HL-60 (cell line): ENCODE measurements at regions not wholly inside any gene's neighbourhood (a gene's known extent, or its start where the extent isn't known, plus 50 kb on each side); places are given as distances from the start of the nearest gene placed in this dataset.

ENCODE experiments used
- DNase-seq, 2 experiments: peaks; one replicate each; pipeline ENCODE4 v3.0.0-alpha.2; 2010 to 2020; ENCODE audit warnings: low read depth in 1 of 2, low spot score in 1 of 2
- H3K27ac ChIP-seq: fragments of 250-450 bp; sonication (Bioruptor Pico); replicated peaks from 2 replicates; pipeline ENCODE4 v1.5.1; 2020; ENCODE audit warnings: mild to moderate bottlenecking, moderate library complexity
- H3K27me3 ChIP-seq: fragments of 250-450 bp; sonication (Bioruptor Pico); 2 replicates; pipeline ENCODE4 v1.5.1; 2021; ENCODE audit warnings: mild to moderate bottlenecking, moderate library complexity; ENCODE audit not compliant: insufficient read depth, poor library complexity, severe bottlenecking
- H3K4me3 ChIP-seq: replicated peaks from 2 replicates; pipeline ENCODE4 v1.5.1; 2011; ENCODE audit warnings: mild to moderate bottlenecking, control low read depth, low read length; ENCODE audit not compliant: insufficient read depth
- CTCF ChIP-seq: IDR thresholded peaks from one replicate; pipeline ENCODE4 v1.5.1; 2011; ENCODE audit warnings: low read length, control low read depth, inconsistent platforms; ENCODE audit not compliant: insufficient read depth
- GABPA ChIP-seq: IDR thresholded peaks from 2 replicates; pipeline ENCODE4 v1.6.1; 2012; ENCODE audit warnings: low read depth
- POLR2AphosphoS5 ChIP-seq: IDR thresholded peaks from 2 replicates; pipeline ENCODE4 v1.6.1; 2012; ENCODE audit warnings: low read depth
- REST ChIP-seq: IDR thresholded peaks from 2 replicates; pipeline ENCODE4 v1.6.1; 2012; ENCODE audit warnings: low read depth; ENCODE audit not compliant: insufficient replicate concordance
- SPI1 ChIP-seq: IDR thresholded peaks from 2 replicates; pipeline ENCODE4 v1.6.1; 2012; ENCODE audit warnings: low read depth, mild to moderate bottlenecking, borderline replicate concordance

- Histone ChIP-seq H3K27me3 (peaks cover 6% of the 10 kb centered on the region), H3K4me3 (no peak overlapping the region), H3K27ac (no peak overlapping the region)
- DNase-seq, result no peak
- no peak for TF ChIP-seq SPI1
- TF ChIP-seq GABPA, result no peak
- TF ChIP-seq CTCF, result no peak
- TF ChIP-seq POLR2AphosphoS5, result no peak
- no peak for TF ChIP-seq REST
Observed at GRCh38 chr10:78783753-78784152, 285.0 kb upstream of the ZMIZ1 start.

- peaks cover 9% of the 10 kb centered on the region for H3K27me3 ChIP-seq
- TF ChIP-seq SPI1 (no peak), POLR2AphosphoS5 (no peak), REST (no peak), GABPA (no peak), CTCF (no peak)
- no peak overlapping the region for H3K27ac ChIP-seq
- no peak overlapping the region for H3K4me3 ChIP-seq
- DNase-seq, result no peak
Observed at GRCh38 chr10:78784546-78784945, 284.2 kb upstream of the ZMIZ1 start.

GRCh38 chr10:78785066-78785465, 283.7 kb upstream of the ZMIZ1 start:
- Histone ChIP-seq H3K4me3 (no peak overlapping the region), H3K27ac (no peak overlapping the region), H3K27me3 (peaks cover 9% of the 10 kb centered on the region)
- TF ChIP-seq REST (no peak), GABPA (no peak), POLR2AphosphoS5 (no peak), SPI1 (no peak), CTCF (no peak)
- DNase-seq, result no peak
